IMR-90 (cell line): ENCODE measurements at regions not wholly inside any gene's neighbourhood (a gene's known extent, or its start where the extent isn't known, plus 50 kb on each side); places are given as distances from the start of the nearest gene placed in this dataset.

Source experiments
- ATAC-seq: fragments of 200-7000 bp; cut with Tn5 transposase; 2 replicates; pipeline ENCODE4 v1.9.1; 2020; ENCODE audit warnings: low read depth, mild to moderate bottlenecking, moderate library complexity
- BruUV-seq: library from RNA; stranded (reverse); fragments of 400-500 nt; replicated peaks from 2 replicates; lab custom pipeline; 2021; lab: Mats Ljungman, UMichigan
- CTCF ChIA-PET: fragments of 300-600 bp; formaldehyde crosslinking; extraction: SDS; loops from one replicate; lab custom pipeline; 2021; ENCODE audit warnings: antibody characterized with exemption; lab: Yijun Ruan, JAX
- POLR2A ChIA-PET: fragments of 300-600 bp; sonication (Branson Sonifier 250); formaldehyde crosslinking; loops from one replicate; lab custom pipeline; 2022; ENCODE audit warnings: antibody characterized with exemption; ENCODE audit not compliant: unreplicated experiment; lab: Charles Lee
- DNase-seq: peaks from one replicate; pipeline ENCODE4 v3.0.0; 2013
- H2AFZ ChIP-seq: replicated peaks from 2 replicates; pipeline ENCODE3; 2013; ENCODE audit warnings: low read length, mild to moderate bottlenecking; ENCODE audit not compliant: poor library complexity
- H2AK5ac ChIP-seq: 2 replicates; pipeline ENCODE4 v1.6.1; 2013; ENCODE audit warnings: low read depth, low read length, inconsistent platforms
- H2AK9ac ChIP-seq: replicated peaks from 2 replicates; pipeline ENCODE3; 2013; ENCODE audit warnings: mild to moderate bottlenecking, low read depth, low read length, moderate library complexity; ENCODE audit not compliant: poor library complexity
- H2BK120ac ChIP-seq: 2 replicates; pipeline ENCODE4 v1.6.1; 2013; ENCODE audit warnings: low read depth, low read length, inconsistent platforms
- H2BK15ac ChIP-seq: 3 replicates; pipeline ENCODE4 v1.6.1; 2013; ENCODE audit warnings: low read depth, low read length, inconsistent platforms
- H2BK20ac ChIP-seq: 2 replicates; pipeline ENCODE4 v1.6.1; 2013; ENCODE audit warnings: low read depth, mild to moderate bottlenecking, inconsistent platforms, low read length, moderate library complexity
- H2BK5ac ChIP-seq: 2 replicates; pipeline ENCODE4 v1.6.1; 2013; ENCODE audit warnings: mild to moderate bottlenecking, low read depth, low read length, inconsistent platforms; ENCODE audit not compliant: poor library complexity, severe bottlenecking
- H3K14ac ChIP-seq: replicated peaks from 2 replicates; pipeline ENCODE4 v1.6.1; 2013; ENCODE audit warnings: low read depth, low read length, inconsistent platforms
- H3K18ac ChIP-seq: 2 replicates; pipeline ENCODE4 v1.6.1; 2013; ENCODE audit warnings: low read depth, low read length, control low read depth
- H3K23ac ChIP-seq: 2 replicates; pipeline ENCODE4 v1.6.1; 2013; ENCODE audit warnings: low read depth, low read length, inconsistent platforms
- H3K27ac ChIP-seq: 2 replicates; pipeline ENCODE4 v1.5.1; 2013; ENCODE audit warnings: mild to moderate bottlenecking, control low read depth, low read length; ENCODE audit not compliant: insufficient read depth
- H3K27me3 ChIP-seq: 2 replicates; pipeline ENCODE4 v1.6.1; 2013; ENCODE audit warnings: low read length; ENCODE audit not compliant: control insufficient read depth, insufficient read depth
- H3K36me3 ChIP-seq: 2 replicates; pipeline ENCODE4 v1.6.1; 2013; ENCODE audit warnings: low read length, mixed read lengths; ENCODE audit not compliant: control insufficient read depth, insufficient read depth
- H3K4ac ChIP-seq: 2 replicates; pipeline ENCODE4 v1.6.1; 2013; ENCODE audit warnings: low read depth, low read length, inconsistent platforms
- H3K4me1 ChIP-seq: 2 replicates; pipeline ENCODE4 v1.6.1; 2013; ENCODE audit warnings: low read length, mixed read lengths; ENCODE audit not compliant: control insufficient read depth, insufficient read depth
- H3K4me2 ChIP-seq: 2 replicates; pipeline ENCODE4 v1.6.1; 2013; ENCODE audit warnings: low read depth, mild to moderate bottlenecking, control low read depth, low read length, moderate library complexity
- H3K4me3 ChIP-seq: 2 replicates; pipeline ENCODE4 v1.5.1; 2013; ENCODE audit warnings: low read depth, mild to moderate bottlenecking, control low read depth, low read length, moderate library complexity; ENCODE audit not compliant: insufficient read depth
- H3K56ac ChIP-seq: 2 replicates; pipeline ENCODE4 v1.6.1; 2013; ENCODE audit warnings: low read length, inconsistent platforms; ENCODE audit not compliant: insufficient read depth; ENCODE audit errors: extremely low read depth
- H3K79me1 ChIP-seq, 2 experiments: 2 replicates each; pipeline ENCODE4 v1.6.1; 2013; ENCODE audit warnings: low read length in 2 of 2, inconsistent platforms in 1 of 2, low read depth in 1 of 2
- H3K9ac ChIP-seq: 2 replicates; pipeline ENCODE4 v1.6.1; 2013; ENCODE audit warnings: low read depth, low read length, control low read depth
- H3K9me1 ChIP-seq: 2 replicates; pipeline ENCODE4 v1.6.1; 2013; ENCODE audit warnings: low read length, inconsistent platforms; ENCODE audit not compliant: insufficient read depth
- H3K9me3 ChIP-seq: 2 replicates; pipeline ENCODE4 v1.6.1; 2013; ENCODE audit warnings: low read length; ENCODE audit not compliant: control insufficient read depth, insufficient read depth
- H4K20me1 ChIP-seq: 2 replicates; pipeline ENCODE4 v1.6.1; 2013; ENCODE audit warnings: low read length, inconsistent platforms; ENCODE audit not compliant: insufficient read depth
- H4K5ac ChIP-seq: 2 replicates; pipeline ENCODE4 v1.6.1; 2013; ENCODE audit warnings: mild to moderate bottlenecking, low read depth, low read length, control low read depth
- H4K8ac ChIP-seq, 2 experiments: 2 replicates each; pipeline ENCODE4 v1.6.1; 2013; ENCODE audit warnings: low read depth in 2 of 2, low read length in 2 of 2, control low read depth in 1 of 2, inconsistent platforms in 1 of 2
- H4K91ac ChIP-seq: 2 replicates; pipeline ENCODE4 v1.6.1; 2013; ENCODE audit warnings: low read depth, low read length, inconsistent platforms; ENCODE audit not compliant: insufficient read depth
- BHLHE40 ChIP-seq: fragments of 150-350 bp; IDR thresholded peaks from 2 replicates; pipeline ENCODE4 v1.6.1; 2016; ENCODE audit warnings: mild to moderate bottlenecking, low read depth, low read length
- CEBPB ChIP-seq: IDR thresholded peaks from 2 replicates; pipeline ENCODE4 v1.6.1; 2012; ENCODE audit warnings: low read depth, low read length, improper control_type of control experiment
- CHD1 ChIP-seq: IDR thresholded peaks from 2 replicates; pipeline ENCODE4 v1.6.1; 2012; ENCODE audit warnings: low read depth, low read length, improper control_type of control experiment
- ELK1 ChIP-seq: fragments of 150-350 bp; IDR thresholded peaks from 2 replicates; pipeline ENCODE4 v1.6.1; 2016; ENCODE audit warnings: low read depth, mild to moderate bottlenecking, low read length, moderate library complexity, borderline replicate concordance
- FOS ChIP-seq: fragments of 150-350 bp; IDR thresholded peaks from 2 replicates; pipeline ENCODE4 v1.6.1; 2016; ENCODE audit warnings: low read depth, low read length
- MAFK ChIP-seq: IDR thresholded peaks from 2 replicates; pipeline ENCODE4 v1.6.1; 2012; ENCODE audit warnings: low read depth, low read length, improper control_type of control experiment
- MAZ ChIP-seq: IDR thresholded peaks from 2 replicates; pipeline ENCODE4 v1.6.1; 2012; ENCODE audit warnings: low read depth, mild to moderate bottlenecking, low read length, improper control_type of control experiment, moderate library complexity, borderline replicate concordance
- MXI1 ChIP-seq: IDR thresholded peaks from 2 replicates; pipeline ENCODE4 v1.6.1; 2012; ENCODE audit warnings: low read depth, mild to moderate bottlenecking, low read length, moderate library complexity, borderline replicate concordance
- NFE2L2 ChIP-seq: fragments of 150-350 bp; IDR thresholded peaks from 2 replicates; pipeline ENCODE4 v1.6.1; 2016; ENCODE audit warnings: low read depth, mild to moderate bottlenecking, low read length
- POLR2A ChIP-seq: IDR thresholded peaks from 2 replicates; pipeline ENCODE4 v1.6.1; 2012; ENCODE audit warnings: mild to moderate bottlenecking, low read depth, low read length
- RAD21 ChIP-seq: IDR thresholded peaks from 2 replicates; pipeline ENCODE4 v1.6.1; 2012; ENCODE audit warnings: low read length, improper control_type of control experiment
- RCOR1 ChIP-seq: IDR thresholded peaks from 2 replicates; pipeline ENCODE4 v1.6.1; 2012; ENCODE audit warnings: mild to moderate bottlenecking, low read length, improper control_type of control experiment; ENCODE audit not compliant: insufficient replicate concordance
- RFX5 ChIP-seq: IDR thresholded peaks from 2 replicates; pipeline ENCODE4 v1.8.0; 2012; ENCODE audit warnings: low read depth, mild to moderate bottlenecking, low read length, moderate library complexity
- SMC3 ChIP-seq: fragments of 150-350 bp; IDR thresholded peaks from 2 replicates; pipeline ENCODE4 v1.6.1; 2016; ENCODE audit warnings: low read depth, mild to moderate bottlenecking, antibody characterized with exemption, low read length, moderate library complexity
- WGBS, 2 experiments: methylation state at CpG; one replicate each; pipeline versions ENCODE4 v1.1.5 to v1.1.7; 2013; ENCODE audit warnings: missing lambda C conversion rate in 2 of 2; ENCODE audit not compliant: insufficient read length in 1 of 2; ENCODE audit errors: extremely low coverage in 2 of 2; 5-methylcytosine and 5-hydroxymethylcytosine counted together
- dilution Hi-C: fragments of 300-500 bp; cut with HindIII; formaldehyde crosslinking; loops from one replicate; pipeline ENCODE4 v1.14.3; 2018; ENCODE audit warnings: low sequenced_read_pairs; ENCODE audit not compliant: unreplicated experiment
- in situ Hi-C: fragments of 300-500 bp; cut with MboI; formaldehyde crosslinking; loops from 3 replicates; pipeline ENCODE4 v1.14.3; 2019; ENCODE audit warnings: low sequenced_read_pairs, inconsistent platforms, mixed read lengths
- intact Hi-C: fragments of 100-400 bp; cut with micrococcal nuclease; formaldehyde crosslinking; loops from 2 replicates; pipeline ENCODE4 v1.10.0; 2022
- TF ChIP-seq, protein P1 (sequence below): fragments of 150-350 bp; IDR thresholded peaks from 2 replicates; pipeline ENCODE4 v1.6.1; 2017; ENCODE audit warnings: mild to moderate bottlenecking, antibody characterized with exemption, low read length, low read depth
- TF ChIP-seq, protein P2 (sequence below): conservative IDR thresholded peaks from 2 replicates; pipeline ENCODE4 v1.5.1; 2012; ENCODE audit warnings: mild to moderate bottlenecking, low read depth, low read length, improper control_type of control experiment

- no peaks in the 10 kb centered on the region for H3K36me3 ChIP-seq
- no peak overlapping the region for H2BK15ac ChIP-seq
- H3K9me1 ChIP-seq, result no peaks in the 10 kb centered on the region
- no CpG with 5 or more reads among the region's 4 CpGs for WGBS, 2 experiments
- H4K5ac ChIP-seq, result no peak overlapping the region
- no peaks in the 10 kb centered on the region for H4K20me1 ChIP-seq
- H4K8ac ChIP-seq, result no peak overlapping the region
- no peak overlapping the region for H3K56ac ChIP-seq
- no peaks in the 10 kb centered on the region for H3K27me3 ChIP-seq
- H3K4me1 ChIP-seq, result no peaks in the 10 kb centered on the region
- H3K79me1 ChIP-seq, result no peaks in the 10 kb centered on the region
- no peak overlapping the region for H3K14ac ChIP-seq
- H2AK9ac ChIP-seq, result no peak overlapping the region
- no peaks in the 10 kb centered on the region for H3K9me3 ChIP-seq
- no peak overlapping the region for H3K23ac ChIP-seq
- H4K91ac ChIP-seq, result no peak overlapping the region
- no TSS peak for BruUV-seq
- intact Hi-C loops (no loop called here), dilution Hi-C loops (no loop called here), in situ Hi-C loops (no loop called here)
- CTCF ChIA-PET, result no interaction called here
- H2BK20ac ChIP-seq, result no peak overlapping the region
- H2BK120ac ChIP-seq, result no peak overlapping the region
- no peak overlapping the region for H3K27ac ChIP-seq
- H3K4ac ChIP-seq, result no peak overlapping the region
- POLR2A ChIA-PET, result no interaction called here
- TF ChIP-seq, protein P1, sequence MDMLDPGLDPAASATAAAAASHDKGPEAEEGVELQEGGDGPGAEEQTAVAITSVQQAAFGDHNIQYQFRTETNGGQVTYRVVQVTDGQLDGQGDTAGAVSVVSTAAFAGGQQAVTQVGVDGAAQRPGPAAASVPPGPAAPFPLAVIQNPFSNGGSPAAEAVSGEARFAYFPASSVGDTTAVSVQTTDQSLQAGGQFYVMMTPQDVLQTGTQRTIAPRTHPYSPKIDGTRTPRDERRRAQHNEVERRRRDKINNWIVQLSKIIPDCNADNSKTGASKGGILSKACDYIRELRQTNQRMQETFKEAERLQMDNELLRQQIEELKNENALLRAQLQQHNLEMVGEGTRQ, result no peak
- TF ChIP-seq BHLHE40 (no peak), MAZ (no peak), NFE2L2 (no peak), FOS (no peak), CHD1 (no peak), SMC3 (no peak), MAFK (no peak), MXI1 (no peak), RAD21 (no peak), ELK1 (no peak), CEBPB (no peak), RCOR1 (no peak), RFX5 (no peak), POLR2A (no peak)
- TF ChIP-seq, protein P2, sequence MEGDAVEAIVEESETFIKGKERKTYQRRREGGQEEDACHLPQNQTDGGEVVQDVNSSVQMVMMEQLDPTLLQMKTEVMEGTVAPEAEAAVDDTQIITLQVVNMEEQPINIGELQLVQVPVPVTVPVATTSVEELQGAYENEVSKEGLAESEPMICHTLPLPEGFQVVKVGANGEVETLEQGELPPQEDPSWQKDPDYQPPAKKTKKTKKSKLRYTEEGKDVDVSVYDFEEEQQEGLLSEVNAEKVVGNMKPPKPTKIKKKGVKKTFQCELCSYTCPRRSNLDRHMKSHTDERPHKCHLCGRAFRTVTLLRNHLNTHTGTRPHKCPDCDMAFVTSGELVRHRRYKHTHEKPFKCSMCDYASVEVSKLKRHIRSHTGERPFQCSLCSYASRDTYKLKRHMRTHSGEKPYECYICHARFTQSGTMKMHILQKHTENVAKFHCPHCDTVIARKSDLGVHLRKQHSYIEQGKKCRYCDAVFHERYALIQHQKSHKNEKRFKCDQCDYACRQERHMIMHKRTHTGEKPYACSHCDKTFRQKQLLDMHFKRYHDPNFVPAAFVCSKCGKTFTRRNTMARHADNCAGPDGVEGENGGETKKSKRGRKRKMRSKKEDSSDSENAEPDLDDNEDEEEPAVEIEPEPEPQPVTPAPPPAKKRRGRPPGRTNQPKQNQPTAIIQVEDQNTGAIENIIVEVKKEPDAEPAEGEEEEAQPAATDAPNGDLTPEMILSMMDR, result no peak
- no peak overlapping the region for H2AFZ ChIP-seq
- ATAC-seq (no peak), DNase-seq (no peak)
- no peak overlapping the region for H3K4me3 ChIP-seq
- H3K18ac ChIP-seq, result no peak overlapping the region
- H3K4me2 ChIP-seq, result no peak overlapping the region
- H2BK5ac ChIP-seq, result no peak overlapping the region
- no peak overlapping the region for H2AK5ac ChIP-seq
- no peak overlapping the region for H3K9ac ChIP-seq
Observed at GRCh38 chr15:91426412-91426811, 326.4 kb downstream of the SV2B start.
